ENCODE measurements at regions not wholly inside any gene's neighbourhood (a gene's known extent, or its start where the extent isn't known, plus 50 kb on each side); places are given as distances from the start of the nearest gene placed in this dataset.

DNA sequence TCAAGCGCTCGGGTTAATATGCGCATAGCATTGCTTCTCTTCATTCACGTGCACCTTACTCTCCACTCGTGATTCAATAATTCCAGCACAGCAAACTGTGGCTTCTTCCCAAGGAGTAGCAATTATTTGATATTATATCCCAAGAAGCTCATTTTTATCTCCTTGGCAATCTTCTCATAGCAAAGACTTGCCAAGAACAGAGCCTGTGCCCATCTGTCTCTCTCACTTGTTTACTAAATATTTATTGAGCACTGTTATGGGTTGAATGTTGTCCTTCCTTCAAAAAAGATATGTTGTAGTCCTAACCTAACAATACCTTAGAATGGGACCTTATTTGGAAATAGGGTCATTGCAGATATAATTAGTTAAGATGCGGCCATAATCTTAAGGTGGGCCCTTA lies 233.7 kb downstream of the TFCP2L1 start:
- H3K4me3 Mint-ChIP-seq = no peak overlapping the region
- no peaks in the 10 kb centered on the region for H3K36me3 Mint-ChIP-seq
- DNase-seq = no peak
- H3K27me3 Mint-ChIP-seq = no peaks in the 10 kb centered on the region
- H3K27ac Mint-ChIP-seq = no peak overlapping the region
- CTCF ChIA-PET = no interaction called here
- H3K9me3 Mint-ChIP-seq (ENCODE audit: low read depth) = no peaks in the 10 kb centered on the region
- no peak for ATAC-seq
- H3K4me1 Mint-ChIP-seq = no peaks in the 10 kb centered on the region

DNA sequence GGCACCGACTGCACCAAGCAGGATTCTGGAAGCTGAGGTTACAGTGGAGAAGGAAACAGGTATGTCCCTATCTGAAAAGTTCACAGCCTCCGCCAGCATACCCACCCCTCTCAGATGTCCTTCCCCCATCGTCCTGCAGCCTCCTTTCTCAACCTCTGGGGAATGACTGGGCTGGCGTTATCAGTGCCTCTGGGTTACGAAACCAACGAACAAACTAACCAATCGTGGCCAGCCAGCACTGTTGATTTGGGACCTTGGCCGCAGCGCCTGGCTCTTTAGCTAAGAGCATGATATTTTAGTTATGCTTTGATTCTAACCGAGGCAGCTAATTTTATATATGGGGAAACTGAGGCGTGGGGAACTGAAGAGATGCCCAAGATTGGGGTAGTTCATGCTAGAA lies 233.0 kb downstream of the TFCP2L1 start:
- H3K4me3 Mint-ChIP-seq = no peak overlapping the region
- no peaks in the 10 kb centered on the region for H3K27me3 Mint-ChIP-seq
- H3K4me1 Mint-ChIP-seq = no peaks in the 10 kb centered on the region
- H3K9me3 Mint-ChIP-seq (ENCODE audit: low read depth) = no peaks in the 10 kb centered on the region
- DNase-seq = no peak
- CTCF ChIA-PET = interaction anchor here (0.6 kb wide), 1 partner anchor 757 kb away, joined by 3 read pairs; no protein-coding TSS in a partner anchor
- ATAC-seq = no peak
- no peak overlapping the region for H3K27ac Mint-ChIP-seq
- H3K36me3 Mint-ChIP-seq = no peaks in the 10 kb centered on the region

GRCh38 chr2:121052521-121052920 lies 232.5 kb downstream of the TFCP2L1 start:
- Mint-ChIP-seq H3K4me3 (no peak overlapping the region), H3K27me3 (no peaks in the 10 kb centered on the region), H3K27ac (no peak overlapping the region), H3K4me1 (no peaks in the 10 kb centered on the region), H3K36me3 (no peaks in the 10 kb centered on the region), H3K9me3 (ENCODE audit: low read depth) (no peaks in the 10 kb centered on the region)
- no peak for DNase-seq
- CTCF ChIA-PET = no interaction called here
- ATAC-seq = no peak

DNA sequence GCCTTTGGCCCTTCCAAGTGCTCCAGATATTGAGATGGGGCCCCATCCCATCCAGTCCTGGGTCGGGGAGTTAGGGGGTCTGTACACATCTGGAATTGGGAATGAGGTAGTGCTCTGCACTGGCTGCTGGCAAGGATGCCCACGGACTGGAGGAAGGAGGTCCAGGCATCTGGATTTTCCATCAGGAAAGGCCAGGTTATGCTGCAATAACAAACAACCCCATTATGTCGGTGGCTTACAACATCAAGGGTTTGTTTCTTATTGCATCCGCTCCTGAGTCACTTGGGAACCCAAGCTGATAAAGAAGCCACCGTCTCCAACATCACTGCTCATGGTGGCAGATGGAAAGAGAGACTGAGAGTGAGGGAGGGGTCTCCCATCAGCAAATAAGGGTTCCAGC lies 229.9 kb downstream of the TFCP2L1 start:
- Mint-ChIP-seq H3K27me3 (no peaks in the 10 kb centered on the region), H3K4me1 (no peaks in the 10 kb centered on the region), H3K27ac (no peak overlapping the region), H3K4me3 (no peak overlapping the region), H3K9me3 (ENCODE audit: low read depth) (no peaks in the 10 kb centered on the region), H3K36me3 (no peaks in the 10 kb centered on the region)
- CTCF ChIA-PET = no interaction called here
- DNase-seq (no peak), ATAC-seq (no peak)

- DNase-seq (no peak), ATAC-seq (no peak)
- Mint-ChIP-seq H3K36me3 (no peaks in the 10 kb centered on the region), H3K9me3 (ENCODE audit: low read depth) (no peaks in the 10 kb centered on the region), H3K27ac (no peak overlapping the region), H3K4me1 (no peaks in the 10 kb centered on the region), H3K27me3 (no peaks in the 10 kb centered on the region), H3K4me3 (no peak overlapping the region)
- CTCF ChIA-PET = no interaction called here
These were observed 229.5 kb downstream of the TFCP2L1 start for GRCh38 chr2:121055501-121055900.

DNA sequence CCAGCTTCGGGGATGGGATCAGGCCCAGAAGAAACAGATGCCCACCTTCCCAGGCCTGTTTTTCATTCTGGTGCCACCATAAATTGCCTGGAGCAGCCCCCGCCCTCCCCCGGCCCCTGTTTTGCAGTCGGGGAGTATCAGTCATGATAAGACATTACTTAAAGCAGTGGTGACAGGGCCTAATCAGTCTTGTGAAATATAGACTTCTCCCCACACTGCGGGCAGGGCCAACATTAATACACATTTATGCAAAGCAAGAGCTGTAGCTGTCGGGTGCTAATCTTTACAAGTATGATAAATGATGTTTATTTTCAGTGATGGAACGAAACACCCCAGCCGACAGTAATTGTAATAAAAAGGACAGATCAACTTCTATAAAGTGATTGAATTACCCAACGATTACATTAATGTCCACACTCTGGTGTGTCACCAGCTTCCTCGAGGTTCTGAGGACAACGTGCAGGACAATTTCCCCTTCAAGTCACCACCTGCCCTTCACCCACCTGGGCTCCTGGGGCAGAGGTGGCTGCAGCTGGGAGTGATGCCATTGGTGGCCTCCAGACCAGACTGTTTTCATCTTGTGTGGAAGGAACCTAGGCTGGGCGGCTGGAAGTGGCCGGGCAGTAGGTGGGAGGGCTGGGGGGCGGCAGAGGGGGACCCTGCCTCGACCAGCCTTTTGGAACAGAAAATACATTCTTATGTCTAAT lies 226.0 kb downstream of the TFCP2L1 start:
- Mint-ChIP-seq H3K36me3 (no peaks in the 10 kb centered on the region), H3K4me3 (no peak overlapping the region), H3K27me3 (no peaks in the 10 kb centered on the region), H3K27ac (no peak overlapping the region), H3K4me1 (no peaks in the 10 kb centered on the region), H3K9me3 (ENCODE audit: low read depth) (no peaks in the 10 kb centered on the region)
- CTCF ChIA-PET = no interaction called here
- DNase-seq = no peak
- ATAC-seq = no peak

- no peaks in the 10 kb centered on the region for H3K36me3 Mint-ChIP-seq
- ATAC-seq = no peak
These were observed 225.1 kb downstream of the TFCP2L1 start for GRCh38 chr2:121059651-121060649.

DNA sequence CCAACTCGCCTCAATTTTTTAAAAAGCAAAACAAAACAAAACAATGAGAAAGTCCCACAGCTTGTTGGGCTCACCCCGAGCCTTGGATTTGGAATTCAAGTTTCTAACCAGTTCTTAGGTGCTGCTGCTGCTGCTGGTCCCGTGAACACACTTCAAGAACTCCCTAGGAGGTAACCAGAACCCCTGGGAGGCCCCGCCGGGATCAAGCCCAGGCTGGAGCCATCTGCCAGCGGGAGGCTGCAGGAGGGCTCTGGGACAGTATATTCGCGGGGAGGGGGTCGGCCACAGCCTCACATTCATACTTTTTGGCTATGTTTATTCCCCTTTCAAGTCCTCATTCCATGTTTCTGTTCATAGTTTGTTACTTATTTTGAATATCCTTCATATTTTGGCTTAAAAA lies 223.4 kb downstream of the TFCP2L1 start:
- Mint-ChIP-seq H3K36me3 (no peaks in the 10 kb centered on the region), H3K27me3 (no peaks in the 10 kb centered on the region), H3K9me3 (ENCODE audit: low read depth) (no peaks in the 10 kb centered on the region), H3K27ac (no peak overlapping the region), H3K4me3 (no peak overlapping the region), H3K4me1 (no peaks in the 10 kb centered on the region)
- CTCF ChIA-PET = interaction anchor here (0.9 kb wide), 1 partner anchor 366 kb away, joined by 3 read pairs; no protein-coding TSS in a partner anchor
- DNase-seq (no peak), ATAC-seq (no peak)

More at GRCh38 chr2:121059651-121060649, 225.1 kb downstream of the TFCP2L1 start:
- no peaks in the 10 kb centered on the region for H3K9me3 Mint-ChIP-seq (ENCODE audit: low read depth)
- H3K4me1 Mint-ChIP-seq = no peaks in the 10 kb centered on the region
- H3K27me3 Mint-ChIP-seq = no peaks in the 10 kb centered on the region
- CTCF ChIA-PET = interaction anchor here (1.3 to 1.5 kb wide), 2 partner anchors 12 to 20 kb away, joined by 4 read pairs; no protein-coding TSS in a partner anchor
- DNase-seq = no peak
- H3K4me3 Mint-ChIP-seq = no peak overlapping the region
- H3K27ac Mint-ChIP-seq = no peak overlapping the region

- Mint-ChIP-seq H3K9me3 (ENCODE audit: low read depth) (no peaks in the 10 kb centered on the region), H3K4me3 (no peak overlapping the region), H3K36me3 (no peaks in the 10 kb centered on the region), H3K4me1 (no peaks in the 10 kb centered on the region), H3K27me3 (no peaks in the 10 kb centered on the region), H3K27ac (no peak overlapping the region)
- no peak for ATAC-seq
- CTCF ChIA-PET = no interaction called here
- no peak for DNase-seq
These were observed 221.5 kb downstream of the TFCP2L1 start for GRCh38 chr2:121063471-121063870.

DNA sequence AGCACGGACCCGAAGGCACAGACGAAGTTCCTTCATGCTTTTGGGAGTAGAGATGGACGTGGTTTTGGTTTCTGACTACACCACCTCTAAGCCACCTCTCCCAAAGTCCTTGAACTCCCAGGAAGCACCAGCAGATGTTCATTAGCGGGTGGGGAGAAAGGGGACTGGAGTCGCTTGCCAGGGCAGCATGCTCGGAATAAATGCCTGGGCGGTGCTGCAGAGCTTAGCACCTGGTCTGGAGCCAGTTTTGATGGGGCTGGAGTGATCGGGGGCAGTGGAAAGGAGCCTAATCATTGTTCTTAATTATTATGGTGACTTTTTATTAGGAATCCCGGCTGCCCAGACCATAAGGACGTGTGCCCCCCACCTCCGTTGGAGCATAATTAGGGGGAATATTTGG lies 220.8 kb downstream of the TFCP2L1 start:
- no peaks in the 10 kb centered on the region for H3K9me3 Mint-ChIP-seq (ENCODE audit: low read depth)
- no peaks in the 10 kb centered on the region for H3K4me1 Mint-ChIP-seq
- no peaks in the 10 kb centered on the region for H3K36me3 Mint-ChIP-seq
- no peak overlapping the region for H3K27ac Mint-ChIP-seq
- no peak for ATAC-seq
- CTCF ChIA-PET = no interaction called here
- no peak overlapping the region for H3K4me3 Mint-ChIP-seq
- DNase-seq = no peak
- no peaks in the 10 kb centered on the region for H3K27me3 Mint-ChIP-seq

DNA sequence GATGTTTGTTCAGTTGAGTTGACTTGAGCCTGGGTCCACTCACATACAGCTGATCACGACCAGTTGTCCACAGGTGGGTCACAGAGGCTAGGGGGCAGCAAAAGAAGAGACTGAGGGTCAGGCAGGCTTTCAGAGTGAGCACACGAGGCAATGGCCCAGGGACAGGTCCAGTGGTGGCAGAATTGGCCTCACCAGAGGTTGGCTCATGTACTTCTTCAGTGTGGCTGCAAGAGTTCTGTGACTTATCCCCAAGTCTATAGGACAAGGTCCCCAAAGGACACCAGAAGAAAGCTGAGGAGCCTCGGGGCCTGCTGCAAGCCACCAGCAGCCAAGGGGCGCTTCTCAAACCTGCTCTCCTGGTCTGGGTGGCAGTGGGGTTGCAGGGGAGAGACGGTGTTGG lies 219.8 kb downstream of the TFCP2L1 start:
- no peaks in the 10 kb centered on the region for H3K27me3 Mint-ChIP-seq
- H3K4me3 Mint-ChIP-seq = no peak overlapping the region
- no peaks in the 10 kb centered on the region for H3K9me3 Mint-ChIP-seq (ENCODE audit: low read depth)
- no peak for ATAC-seq
- no peaks in the 10 kb centered on the region for H3K36me3 Mint-ChIP-seq
- DNase-seq = no peak
- H3K27ac Mint-ChIP-seq = no peak overlapping the region
- CTCF ChIA-PET = no interaction called here
- no peaks in the 10 kb centered on the region for H3K4me1 Mint-ChIP-seq

DNA sequence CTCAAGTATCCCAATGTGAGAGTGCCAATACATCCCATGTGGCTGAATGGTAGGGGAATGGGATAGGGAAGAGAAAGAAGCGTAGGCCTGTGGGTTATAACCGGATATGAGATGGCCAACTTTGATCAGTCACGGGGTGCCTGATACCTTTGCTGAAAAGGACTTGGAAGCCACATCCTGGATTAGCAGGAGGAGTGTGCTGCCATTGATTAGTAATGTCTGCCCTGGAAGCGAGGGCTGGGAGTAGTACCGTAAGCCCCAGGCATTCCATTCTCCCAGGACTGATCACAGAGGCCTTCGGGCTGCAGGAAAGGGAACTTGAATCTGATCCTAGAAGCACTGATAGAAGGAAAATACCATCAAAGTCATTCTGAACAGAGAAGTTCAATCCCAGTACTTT lies 218.5 kb downstream of the TFCP2L1 start:
- Mint-ChIP-seq H3K36me3 (no peaks in the 10 kb centered on the region), H3K27me3 (no peaks in the 10 kb centered on the region), H3K4me3 (no peak overlapping the region), H3K9me3 (ENCODE audit: low read depth) (no peaks in the 10 kb centered on the region), H3K4me1 (no peaks in the 10 kb centered on the region), H3K27ac (no peak overlapping the region)
- ATAC-seq = no peak
- CTCF ChIA-PET = no interaction called here
- DNase-seq = no peak

DNA sequence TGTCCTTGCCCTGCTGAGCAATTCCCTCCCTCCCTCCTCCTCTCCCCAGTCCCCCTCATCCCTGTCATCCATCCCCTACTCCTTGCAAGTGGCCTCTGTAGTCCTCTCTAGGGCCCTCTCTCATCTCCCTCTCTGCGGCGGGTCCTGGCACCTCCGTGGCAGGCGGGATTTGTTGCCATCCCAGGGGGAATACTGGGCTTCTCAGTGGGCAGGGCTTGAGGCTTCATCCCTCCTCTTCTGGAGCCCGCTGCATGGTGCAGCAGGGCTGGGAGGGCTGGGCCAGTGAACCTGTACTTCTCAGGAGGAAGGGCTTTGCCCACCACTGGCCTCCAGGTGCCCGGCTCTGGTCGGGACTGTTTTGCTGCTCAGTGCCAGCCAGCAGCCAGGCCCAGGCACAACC lies 216.2 kb downstream of the TFCP2L1 start:
- ATAC-seq (no peak), DNase-seq (no peak)
- Mint-ChIP-seq H3K4me1 (no peaks in the 10 kb centered on the region), H3K9me3 (ENCODE audit: low read depth) (no peaks in the 10 kb centered on the region), H3K27me3 (no peaks in the 10 kb centered on the region), H3K4me3 (no peak overlapping the region), H3K36me3 (no peaks in the 10 kb centered on the region), H3K27ac (no peak overlapping the region)
- CTCF ChIA-PET = interaction anchor here (1.1 kb wide), 1 partner anchor 19 kb away, joined by 3 read pairs; no protein-coding TSS in a partner anchor

DNA sequence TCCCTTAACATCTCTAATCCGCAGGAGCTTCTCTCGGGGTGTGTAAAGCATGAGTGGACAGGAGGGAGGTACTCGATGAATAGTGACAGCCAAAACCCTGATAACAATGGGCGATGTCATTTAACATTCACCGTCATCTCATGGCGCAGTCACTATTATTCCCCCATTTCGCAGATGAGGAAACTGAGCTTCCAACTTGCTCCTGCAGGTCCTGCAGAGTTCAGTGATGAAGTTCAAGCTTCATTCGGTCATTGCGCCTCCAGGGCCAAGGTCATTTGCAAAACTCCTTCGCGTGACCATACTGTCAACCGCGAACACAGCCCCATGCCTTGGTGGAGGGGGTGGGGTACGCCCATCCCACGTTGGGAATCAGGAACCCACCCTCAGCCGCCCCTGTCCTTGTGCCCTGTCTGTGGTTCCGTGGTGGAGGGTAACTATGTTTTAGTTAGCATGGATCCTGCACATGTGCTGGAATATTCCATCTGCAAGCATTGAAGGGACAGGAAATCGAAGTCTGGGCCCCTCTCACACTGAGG lies 215.5 kb downstream of the TFCP2L1 start:
- Mint-ChIP-seq H3K27ac (no peak overlapping the region), H3K27me3 (peaks cover 3% of the 10 kb centered on the region), H3K4me3 (no peak overlapping the region), H3K9me3 (ENCODE audit: low read depth) (no peaks in the 10 kb centered on the region), H3K36me3 (no peaks in the 10 kb centered on the region), H3K4me1 (no peaks in the 10 kb centered on the region)
- no peak for DNase-seq
- no peak for ATAC-seq
- CTCF ChIA-PET = no interaction called here
